Thymus (tissue), 11 donors: ENCODE measurements at regions not wholly inside any gene's neighbourhood (a gene's known extent, or its start where the extent isn't known, plus 50 kb on each side); places are given as distances from the start of the nearest gene placed in this dataset.

Experiments used
- DNase-seq, 9 donors: peaks; one replicate each; pipeline ENCODE4 v3.0.0-alpha.2; 2013; ENCODE audit warnings: low spot score in 9 of 9, low read depth in 6 of 9, missing footprints in 1 of 9
- H3K27ac ChIP-seq, 2 donors: one replicate each; pipeline ENCODE4 v1.5.1; 2013; ENCODE audit warnings: control low read depth in 1 of 2, low read depth in 1 of 2, low read length in 1 of 2, mild to moderate bottlenecking in 1 of 2, moderate library complexity in 1 of 2
- H3K27me3 ChIP-seq, 2 donors: one replicate each; pipeline ENCODE4 v1.5.1; 2013; ENCODE audit warnings: low read length in 1 of 2; ENCODE audit not compliant: control insufficient read depth in 2 of 2, insufficient read depth in 1 of 2
- H3K36me3 ChIP-seq, 2 donors: one replicate each; pipeline ENCODE4 v1.5.1; 2013; ENCODE audit warnings: low read length in 1 of 2, mild to moderate bottlenecking in 1 of 2, moderate library complexity in 1 of 2; ENCODE audit not compliant: control insufficient read depth in 2 of 2, insufficient read depth in 2 of 2
- H3K4me1 ChIP-seq, 2 donors: one replicate each; pipeline ENCODE4 v1.5.1; 2013; ENCODE audit warnings: low read length in 2 of 2; ENCODE audit not compliant: control insufficient read depth in 2 of 2, insufficient read depth in 2 of 2
- H3K4me3 ChIP-seq, 2 donors: one replicate each; pipeline ENCODE4 v1.5.1; 2013; ENCODE audit warnings: low read length in 2 of 2, control low read depth in 1 of 2, mild to moderate bottlenecking in 1 of 2
- H3K9me3 ChIP-seq, 2 donors: one replicate each; pipeline ENCODE4 v1.5.1; 2013; ENCODE audit warnings: low read length in 1 of 2, mild to moderate bottlenecking in 1 of 2; ENCODE audit not compliant: control insufficient read depth in 2 of 2, insufficient read depth in 1 of 2
- WGBS: extraction: QIAGEN DNeasy Blood & Tissue Kit; methylation state at CpG from one replicate; pipeline ENCODE4 v1.1.7; 2013; 5-methylcytosine and 5-hydroxymethylcytosine counted together
- donor health status: healthy.

GRCh38 chr16:85464383-85465305 lies 148.5 kb upstream of the GSE1 start:
- Histone ChIP-seq H3K36me3 (peaks cover 0 to 19% of the 10 kb centered on the region in 2 donors), H3K27ac (peak overlapping the region in 1 of 2 donors; percentile 73), H3K4me3 (peak overlapping the region in 1 of 2 donors; percentile 52), H3K27me3 (peaks cover 0 to 23% of the 10 kb centered on the region in 2 donors), H3K9me3 (no peaks in the 10 kb centered on the region), H3K4me1 (peaks cover 36 to 86% of the 10 kb centered on the region in 2 donors)
- 80% methylated on average over 30 of the region's 30 CpGs for WGBS
- DNase-seq: peak in 1 of 9 donors; percentile 4

GRCh38 chr16:85465328-85466303 lies 147.5 kb upstream of the GSE1 start:
- Histone ChIP-seq H3K36me3 (peaks cover 0 to 19% of the 10 kb centered on the region in 2 donors), H3K9me3 (no peaks in the 10 kb centered on the region), H3K4me1 (peaks cover 38 to 86% of the 10 kb centered on the region in 2 donors), H3K27ac (peak overlapping the region in 1 of 2 donors; percentile 21), H3K27me3 (peaks cover 0 to 21% of the 10 kb centered on the region in 2 donors), H3K4me3 (no peak overlapping the region)
- peak in 1 of 9 donors; percentile 3 for DNase-seq
- WGBS: 87% methylated on average over 12 of the region's 12 CpGs

- Histone ChIP-seq H3K27ac (peak overlapping the region in 1 of 2 donors; percentile 21), H3K9me3 (no peaks in the 10 kb centered on the region), H3K27me3 (peaks cover 0 to 18% of the 10 kb centered on the region in 2 donors), H3K36me3 (peaks cover 0 to 19% of the 10 kb centered on the region in 2 donors), H3K4me3 (no peak overlapping the region), H3K4me1 (peaks cover 36 to 86% of the 10 kb centered on the region in 2 donors)
- WGBS: 97% methylated on average over 10 of the region's 10 CpGs
- peak in 1 of 9 donors; percentile 1 for DNase-seq
Observed at GRCh38 chr16:85466304-85466700, 146.8 kb upstream of the GSE1 start.

GRCh38 chr16:85466989-85467388 lies 146.1 kb upstream of the GSE1 start:
- H3K36me3 ChIP-seq: peaks cover 0 to 19% of the 10 kb centered on the region in 2 donors
- H3K4me1 ChIP-seq: peaks cover 35 to 86% of the 10 kb centered on the region in 2 donors
- WGBS: 99% methylated on average over 12 of the region's 12 CpGs
- peaks cover 0 to 15% of the 10 kb centered on the region in 2 donors for H3K27me3 ChIP-seq
- no peak overlapping the region for H3K4me3 ChIP-seq
- no peak for DNase-seq
- no peaks in the 10 kb centered on the region for H3K9me3 ChIP-seq
- H3K27ac ChIP-seq: no peak overlapping the region

GRCh38 chr16:85469929-85470590 lies 143.1 kb upstream of the GSE1 start:
- H3K9me3 ChIP-seq: no peaks in the 10 kb centered on the region
- peaks cover 31 to 90% of the 10 kb centered on the region in 2 donors for H3K4me1 ChIP-seq
- H3K4me3 ChIP-seq: no peak overlapping the region
- 89% methylated on average over 20 of the region's 20 CpGs for WGBS
- H3K36me3 ChIP-seq: peaks cover 0 to 21% of the 10 kb centered on the region in 2 donors
- peak in 1 of 9 donors; percentile 10 for DNase-seq
- peak overlapping the region in 1 of 2 donors; percentile 64 for H3K27ac ChIP-seq
- no peaks in the 10 kb centered on the region for H3K27me3 ChIP-seq

GRCh38 chr16:85470873-85471272 lies 142.2 kb upstream of the GSE1 start:
- Histone ChIP-seq H3K9me3 (no peaks in the 10 kb centered on the region), H3K4me1 (peaks cover 28 to 86% of the 10 kb centered on the region in 2 donors), H3K36me3 (peaks cover 0 to 20% of the 10 kb centered on the region in 2 donors), H3K27ac (peak overlapping the region in 1 of 2 donors; percentile 6), H3K27me3 (no peaks in the 10 kb centered on the region), H3K4me3 (no peak overlapping the region)
- no peak for DNase-seq
- 85% methylated on average over 13 of the region's 13 CpGs for WGBS

GRCh38 chr16:85471469-85472431 lies 141.4 kb upstream of the GSE1 start:
- no peaks in the 10 kb centered on the region for H3K27me3 ChIP-seq
- no peak overlapping the region for H3K4me3 ChIP-seq
- no peak overlapping the region for H3K27ac ChIP-seq
- no peak for DNase-seq
- no peaks in the 10 kb centered on the region for H3K9me3 ChIP-seq
- peaks cover 28 to 88% of the 10 kb centered on the region in 2 donors for H3K4me1 ChIP-seq
- WGBS: 91% methylated on average over 15 of the region's 15 CpGs
- H3K36me3 ChIP-seq: peaks cover 5 to 22% of the 10 kb centered on the region in 2 donors
